Suprapubic skin (tissue), 4 donors: ENCODE measurements at regions not wholly inside any gene's neighbourhood (a gene's known extent, or its start where the extent isn't known, plus 50 kb on each side); places are given as distances from the start of the nearest gene placed in this dataset.

Experiments used
- DNase-seq, 2 donors: peaks; one replicate each; pipeline ENCODE4 v3.0.0-alpha.2; 2019; ENCODE audit warnings: low spot score in 2 of 2
- H3K27ac ChIP-seq: fragments of 200-600 bp; sonication (generic); one replicate; pipeline ENCODE4 v1.5.1; 2019
- H3K27me3 ChIP-seq: fragments of 200-600 bp; sonication (generic); one replicate; pipeline ENCODE4 v1.5.1; 2019
- H3K36me3 ChIP-seq: fragments of 200-600 bp; sonication (generic); one replicate; pipeline ENCODE4 v1.5.1; 2019
- H3K4me1 ChIP-seq: fragments of 200-600 bp; sonication (generic); one replicate; pipeline ENCODE4 v1.5.1; 2019
- H3K4me3 ChIP-seq: fragments of 200-600 bp; sonication (generic); one replicate; pipeline ENCODE4 v1.5.1; 2019; ENCODE audit warnings: mild to moderate bottlenecking
- H3K9me3 ChIP-seq: fragments of 200-600 bp; sonication (generic); one replicate; pipeline ENCODE4 v1.5.1; 2019
- EP300 ChIP-seq: sonication (generic); formaldehyde crosslinking; IDR thresholded peaks from one replicate; pipeline ENCODE4 v1.6.1; 2017; ENCODE audit warnings: antibody characterized with exemption
- POLR2A ChIP-seq, 2 donors: fragments of 450-650 bp; IDR thresholded peaks; one replicate each; pipeline ENCODE4 v1.6.1; 2017; ENCODE audit warnings: antibody characterized with exemption in 2 of 2, mild to moderate bottlenecking in 2 of 2, moderate library complexity in 2 of 2
- POLR2AphosphoS5 ChIP-seq, 3 donors: sonication (generic); formaldehyde crosslinking; IDR thresholded peaks; one replicate each; pipeline ENCODE4 v1.6.1; 2017; ENCODE audit warnings: antibody characterized with exemption in 3 of 3
- WGBS: methylation state at CpG from one replicate; pipeline ENCODE4 v1.1.5; 2018; 5-methylcytosine and 5-hydroxymethylcytosine counted together
- TF ChIP-seq, protein P1 (sequence below), 2 donors: fragments of 200-600 bp in 1 of 2; fragments of 450-650 bp in 1 of 2; sonication (generic) in 1 of 2; IDR thresholded peaks; one replicate each; pipeline ENCODE4 v1.5.1; 2016 to 2019; ENCODE audit warnings: antibody characterized with exemption in 2 of 2, mild to moderate bottlenecking in 1 of 2, moderate library complexity in 1 of 2

DNA sequence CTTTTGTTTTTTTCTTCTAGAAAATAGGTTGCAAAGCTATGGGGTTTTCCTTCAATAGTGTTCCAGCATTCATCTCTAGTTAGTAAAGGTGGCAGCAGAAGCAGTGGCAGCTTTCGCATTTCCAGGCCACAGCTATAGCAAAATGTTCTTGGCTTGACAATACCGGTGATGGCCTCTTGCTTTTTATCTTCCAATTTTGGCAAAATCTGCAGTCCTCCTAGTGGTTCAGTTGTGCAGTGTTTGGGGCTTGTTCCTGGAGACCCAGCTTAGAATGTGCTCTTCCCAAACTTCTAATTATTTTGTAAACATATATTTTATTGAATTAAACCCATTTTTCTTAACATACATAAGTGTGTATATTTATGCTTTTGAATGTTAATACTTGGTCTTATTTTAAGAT is 370.6 kb upstream of the MAN1A1 start:
- no peak overlapping the region for H3K4me3 ChIP-seq
- TF ChIP-seq POLR2AphosphoS5 (IDR thresholded peaks at IDR 0.05): no peak
- no peak for TF ChIP-seq POLR2A (IDR thresholded peaks at IDR 0.05)
- no peak for TF ChIP-seq EP300
- TF ChIP-seq, protein P1, sequence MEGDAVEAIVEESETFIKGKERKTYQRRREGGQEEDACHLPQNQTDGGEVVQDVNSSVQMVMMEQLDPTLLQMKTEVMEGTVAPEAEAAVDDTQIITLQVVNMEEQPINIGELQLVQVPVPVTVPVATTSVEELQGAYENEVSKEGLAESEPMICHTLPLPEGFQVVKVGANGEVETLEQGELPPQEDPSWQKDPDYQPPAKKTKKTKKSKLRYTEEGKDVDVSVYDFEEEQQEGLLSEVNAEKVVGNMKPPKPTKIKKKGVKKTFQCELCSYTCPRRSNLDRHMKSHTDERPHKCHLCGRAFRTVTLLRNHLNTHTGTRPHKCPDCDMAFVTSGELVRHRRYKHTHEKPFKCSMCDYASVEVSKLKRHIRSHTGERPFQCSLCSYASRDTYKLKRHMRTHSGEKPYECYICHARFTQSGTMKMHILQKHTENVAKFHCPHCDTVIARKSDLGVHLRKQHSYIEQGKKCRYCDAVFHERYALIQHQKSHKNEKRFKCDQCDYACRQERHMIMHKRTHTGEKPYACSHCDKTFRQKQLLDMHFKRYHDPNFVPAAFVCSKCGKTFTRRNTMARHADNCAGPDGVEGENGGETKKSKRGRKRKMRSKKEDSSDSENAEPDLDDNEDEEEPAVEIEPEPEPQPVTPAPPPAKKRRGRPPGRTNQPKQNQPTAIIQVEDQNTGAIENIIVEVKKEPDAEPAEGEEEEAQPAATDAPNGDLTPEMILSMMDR (IDR thresholded peaks at IDR 0.05): no peak
- no peaks in the 10 kb centered on the region for H3K9me3 ChIP-seq
- H3K27ac ChIP-seq: no peak overlapping the region
- no peaks in the 10 kb centered on the region for H3K27me3 ChIP-seq
- 79% methylated on average over 2 of the region's 2 CpGs for WGBS
- H3K36me3 ChIP-seq: no peaks in the 10 kb centered on the region
- no peak for DNase-seq
- H3K4me1 ChIP-seq: peaks cover 12% of the 10 kb centered on the region

DNA sequence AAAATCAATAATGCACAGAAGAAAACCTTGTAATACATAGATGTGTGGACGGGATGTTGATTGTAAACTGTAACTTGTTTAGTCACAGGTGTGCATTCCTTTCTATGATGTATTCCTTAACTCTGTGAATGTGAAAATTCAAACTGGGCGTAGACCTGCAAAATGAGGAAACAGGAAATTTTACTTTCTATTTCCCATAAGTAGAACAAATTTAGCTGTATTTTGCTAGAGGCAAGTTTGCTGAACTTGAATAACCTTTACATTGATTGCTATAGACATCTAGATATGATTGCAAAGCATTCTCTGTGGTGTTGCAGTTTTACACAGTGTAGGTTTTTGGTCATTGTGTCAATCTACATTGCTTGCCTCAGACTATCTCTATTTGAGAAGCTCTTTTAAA is 368.4 kb upstream of the MAN1A1 start:
- H3K4me3 ChIP-seq: no peak overlapping the region
- H3K36me3 ChIP-seq: no peaks in the 10 kb centered on the region
- TF ChIP-seq, protein P1 (IDR thresholded peaks at IDR 0.05): no peak
- TF ChIP-seq POLR2AphosphoS5 (IDR thresholded peaks at IDR 0.05) (no peak), EP300 (no peak), POLR2A (IDR thresholded peaks at IDR 0.05) (no peak)
- peaks cover 12% of the 10 kb centered on the region for H3K4me1 ChIP-seq
- WGBS: 48% methylated on average over 2 of the region's 2 CpGs
- H3K27me3 ChIP-seq: no peaks in the 10 kb centered on the region
- no peak overlapping the region for H3K27ac ChIP-seq
- no peaks in the 10 kb centered on the region for H3K9me3 ChIP-seq
- no peak for DNase-seq

DNA sequence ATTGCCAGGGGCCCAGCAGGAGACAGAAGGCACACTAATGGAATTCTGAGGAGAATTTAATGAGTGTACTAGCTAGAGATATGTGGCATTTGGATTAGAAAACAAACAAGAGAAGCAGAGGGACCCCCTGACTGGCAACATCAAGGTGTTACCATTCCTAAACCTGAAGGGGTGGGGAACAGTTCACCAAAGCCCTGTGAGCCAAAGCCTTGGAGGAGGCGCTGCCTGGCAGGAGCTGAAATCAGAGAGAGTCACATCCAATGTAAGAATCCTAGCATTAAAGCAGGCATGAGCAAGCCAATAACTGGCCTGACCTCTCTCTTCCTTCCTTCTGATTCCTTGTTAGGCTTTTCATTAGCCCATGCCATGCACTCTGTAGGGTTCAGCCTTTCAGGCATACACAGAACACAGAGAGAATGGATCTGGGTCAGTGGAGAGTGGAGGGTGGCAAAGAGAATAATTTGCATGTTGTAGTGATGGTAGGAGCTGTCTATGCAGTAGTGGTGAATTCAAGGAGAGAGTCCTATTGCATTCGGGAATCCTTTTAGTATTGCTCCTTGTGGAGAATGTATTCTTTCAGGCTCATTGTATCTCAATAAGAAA is 367.2 kb upstream of the MAN1A1 start:
- peaks cover 12% of the 10 kb centered on the region for H3K4me1 ChIP-seq
- whole genome bisulfite sequencing: 68% methylated on average over 2 of the region's 2 CpGs

DNA sequence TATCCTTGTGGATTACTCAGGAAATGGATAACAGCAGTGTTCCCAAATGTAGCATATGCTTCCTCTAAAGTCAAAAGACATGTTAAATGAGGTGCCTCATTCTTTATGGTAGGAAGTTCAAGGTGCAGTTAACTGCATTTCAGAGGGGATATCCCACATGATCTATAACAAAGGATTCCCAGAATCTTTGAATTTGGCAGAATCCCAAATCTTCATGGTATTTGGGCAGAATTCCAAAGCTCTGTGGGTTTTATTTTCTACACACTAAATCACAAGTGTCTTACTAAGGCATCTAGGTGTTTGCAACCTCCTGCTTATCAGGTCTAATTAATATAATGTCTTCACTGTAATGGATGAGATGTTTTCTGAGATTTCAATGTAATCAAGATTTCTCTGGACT is 364.3 kb upstream of the MAN1A1 start:
- Histone ChIP-seq H3K4me1 (peaks cover 12% of the 10 kb centered on the region), H3K27ac (no peak overlapping the region), H3K4me3 (no peak overlapping the region), H3K9me3 (no peaks in the 10 kb centered on the region), H3K36me3 (no peaks in the 10 kb centered on the region), H3K27me3 (no peaks in the 10 kb centered on the region)
- no peak for DNase-seq
- TF ChIP-seq EP300: no peak
- TF ChIP-seq POLR2AphosphoS5 (IDR thresholded peaks at IDR 0.05): no peak
- no peak for TF ChIP-seq POLR2A (IDR thresholded peaks at IDR 0.05)
- TF ChIP-seq, protein P1 (IDR thresholded peaks at IDR 0.05): no peak

More for the DNA sequence above, 367.2 kb upstream of the MAN1A1 start:
- Histone ChIP-seq H3K27ac (no peak overlapping the region), H3K9me3 (no peaks in the 10 kb centered on the region), H3K36me3 (no peaks in the 10 kb centered on the region), H3K27me3 (no peaks in the 10 kb centered on the region), H3K4me3 (no peak overlapping the region)
- no peak for DNase-seq
- TF ChIP-seq POLR2A (IDR thresholded peaks at IDR 0.05): no peak
- no peak for TF ChIP-seq POLR2AphosphoS5 (IDR thresholded peaks at IDR 0.05)
- TF ChIP-seq, protein P1 (IDR thresholded peaks at IDR 0.05): no peak

DNA sequence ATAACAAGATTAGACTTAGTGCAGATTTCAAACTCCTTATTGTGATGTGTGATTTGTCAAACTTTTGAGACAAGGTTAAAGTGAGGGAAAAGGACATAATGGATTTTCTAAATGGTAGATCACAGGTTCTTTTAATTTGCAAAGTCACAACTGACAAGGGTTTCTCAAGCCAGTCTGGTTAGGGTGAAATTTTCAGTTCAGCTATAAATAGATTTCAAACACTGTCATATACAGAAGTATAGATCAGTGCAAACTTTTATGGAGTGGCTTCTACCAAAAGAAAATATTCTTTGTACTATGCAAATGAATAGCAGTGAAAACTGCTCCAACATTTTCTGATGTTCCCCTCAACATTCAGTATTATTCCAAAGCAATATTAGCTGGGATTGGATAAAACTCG is 337.1 kb upstream of the MAN1A1 start:
- H3K4me3 ChIP-seq: no peak overlapping the region
- H3K27me3 ChIP-seq: no peaks in the 10 kb centered on the region
- DNase-seq: no peak
- no peaks in the 10 kb centered on the region for H3K9me3 ChIP-seq
- no peaks in the 10 kb centered on the region for H3K4me1 ChIP-seq
- no peaks in the 10 kb centered on the region for H3K36me3 ChIP-seq
- 83% methylated on average over 1 of the region's 1 CpG for WGBS
- TF ChIP-seq, protein P1 (IDR thresholded peaks at IDR 0.05): no peak
- no peak for TF ChIP-seq EP300
- no peak for TF ChIP-seq POLR2A (IDR thresholded peaks at IDR 0.05)
- TF ChIP-seq POLR2AphosphoS5 (IDR thresholded peaks at IDR 0.05): no peak
- H3K27ac ChIP-seq: no peak overlapping the region
